Stimulated activated CD4-positive, alpha-beta T cell treated with anti-CD3 and anti-CD28 coated beads, Interleukin-4, amount 100 ng/mL, for 4 hours (primary cell): ENCODE measurements at regions not wholly inside any gene's neighbourhood (a gene's known extent, or its start where the extent isn't known, plus 50 kb on each side); places are given as distances from the start of the nearest gene placed in this dataset.

Source experiments
- DNase-seq, 2 experiments: peaks; one replicate each; pipeline ENCODE4 v3.0.0-alpha.2; 2020

GRCh38 chr5:125834438-125835115 is 588.6 kb upstream of the GRAMD2B start:
- no peak for DNase-seq

- no peak for DNase-seq
These were observed 587.7 kb upstream of the GRAMD2B start for GRCh38 chr5:125835293-125836172.

- no peak for DNase-seq
These were observed 587.0 kb upstream of the GRAMD2B start for GRCh38 chr5:125836256-125836655.

- no peak for DNase-seq
These were observed 585.3 kb upstream of the GRAMD2B start for GRCh38 chr5:125837866-125838265.

GRCh38 chr5:125847561-125847960 is 575.6 kb upstream of the GRAMD2B start:
- DNase-seq: no peak

GRCh38 chr5:125848751-125849150 is 574.5 kb upstream of the GRAMD2B start:
- no peak for DNase-seq

GRCh38 chr5:125856949-125857348 is 566.3 kb upstream of the GRAMD2B start:
- DNase-seq: no peak

GRCh38 chr5:125863579-125863978 is 559.6 kb upstream of the GRAMD2B start:
- DNase-seq: no peak

GRCh38 chr5:125865166-125865815 is 557.9 kb upstream of the GRAMD2B start:
- DNase-seq: no peak

- no peak for DNase-seq
These were observed 555.2 kb upstream of the GRAMD2B start for GRCh38 chr5:125868036-125868435.

GRCh38 chr5:125870256-125870655 is 553.0 kb upstream of the GRAMD2B start:
- DNase-seq: no peak

GRCh38 chr5:125874057-125874456 is 549.2 kb upstream of the GRAMD2B start:
- DNase-seq: no peak

GRCh38 chr5:125874717-125875116 is 548.5 kb upstream of the GRAMD2B start:
- DNase-seq: no peak

GRCh38 chr5:125877248-125877647 is 546.0 kb upstream of the GRAMD2B start:
- no peak for DNase-seq

- no peak for DNase-seq
These were observed 541.1 kb upstream of the GRAMD2B start for GRCh38 chr5:125882061-125882460.

GRCh38 chr5:125883223-125883622 is 540.0 kb upstream of the GRAMD2B start:
- DNase-seq: no peak

- no peak for DNase-seq
These were observed 534.9 kb upstream of the GRAMD2B start for GRCh38 chr5:125888358-125888757.

GRCh38 chr5:125890511-125890931 is 532.7 kb upstream of the GRAMD2B start:
- DNase-seq: no peak

GRCh38 chr5:125891061-125891725 is 532.0 kb upstream of the GRAMD2B start:
- DNase-seq: no peak

- DNase-seq: no peak
These were observed 528.8 kb upstream of the GRAMD2B start for GRCh38 chr5:125894383-125894782.

GRCh38 chr5:125896368-125896767 is 526.8 kb upstream of the GRAMD2B start:
- DNase-seq: no peak

GRCh38 chr5:125897089-125897488 is 526.1 kb upstream of the GRAMD2B start:
- DNase-seq: no peak

- no peak for DNase-seq
These were observed 524.3 kb upstream of the GRAMD2B start for GRCh38 chr5:125898851-125899405.
